K562 (cell line): ENCODE measurements at regions not wholly inside any gene's neighbourhood (a gene's known extent, or its start where the extent isn't known, plus 50 kb on each side); places are given as distances from the start of the nearest gene placed in this dataset.

Experiments used
- BCLAF1 ChIP-seq, 2 experiments: fragments of 450-650 bp in 1 of 2; IDR thresholded peaks; 2 replicates each; pipeline ENCODE4 v1.6.1; 2011 to 2017; ENCODE audit warnings: low read depth in 2 of 2, antibody characterized with exemption in 1 of 2, borderline replicate concordance in 1 of 2, low read length in 1 of 2, mild to moderate bottlenecking in 1 of 2, mixed read lengths in 1 of 2; ENCODE audit not compliant: control insufficient read depth in 1 of 2
- ELF2 ChIP-seq: fragments of 250-450 bp; sonication (Bioruptor Pico); IDR thresholded peaks from 2 replicates; pipeline ENCODE4 v1.5.0; 2021; ENCODE audit warnings: mild to moderate bottlenecking
- FOXK2 ChIP-seq, 2 experiments: fragments of 450-650 bp; IDR thresholded peaks in 1 of 2; conservative IDR thresholded peaks in 1 of 2; 2 replicates each; pipeline ENCODE4 v1.6.1; 2016; ENCODE audit warnings: low read depth in 2 of 2, mild to moderate bottlenecking in 1 of 2
- GABPB2 ChIP-seq: fragments of 250-450 bp; sonication (Bioruptor Pico); conservative IDR thresholded peaks from 2 replicates; pipeline ENCODE4 v1.5.1; 2021; ENCODE audit warnings: mild to moderate bottlenecking
- KAT7 ChIP-seq: sonication (generic); formaldehyde crosslinking; IDR thresholded peaks from 2 replicates; pipeline ENCODE4 v1.8.0; 2022; ENCODE audit warnings: missing genetic modification reagents, mild to moderate bottlenecking, borderline replicate concordance
- PURB ChIP-seq: sonication (generic); formaldehyde crosslinking; IDR thresholded peaks from 2 replicates; pipeline ENCODE4 v1.9.0; 2021; ENCODE audit warnings: low read depth, mild to moderate bottlenecking, missing genetic modification reagents
- RBM22 ChIP-seq: fragments of 200-400 bp; formaldehyde crosslinking; IDR thresholded peaks from 2 replicates; pipeline ENCODE4 v1.6.1; 2018; ENCODE audit warnings: low read length, low read depth; ENCODE audit not compliant: poor library complexity, severe bottlenecking
- SMAD1 ChIP-seq: fragments of 150-350 bp; IDR thresholded peaks from 2 replicates; pipeline ENCODE4 v1.6.1; 2014; ENCODE audit warnings: low read length, low read depth; ENCODE audit not compliant: partially characterized antibody
- SREBF1 ChIP-seq: fragments of 150-350 bp; IDR thresholded peaks from 2 replicates; pipeline ENCODE4 v1.6.1; 2014; ENCODE audit warnings: antibody characterized with exemption, low read depth, low read length, borderline replicate concordance
- TEAD1 ChIP-seq, 2 experiments: fragments of 450-650 bp in 1 of 2; sonication (generic) in 1 of 2; formaldehyde crosslinking; IDR thresholded peaks; 2 replicates each; pipeline versions ENCODE4 v1.4.0 to v1.8.0; 2020 to 2022; ENCODE audit warnings: mild to moderate bottlenecking in 2 of 2, missing genetic modification reagents in 1 of 2
- TOE1 ChIP-seq, 2 experiments: fragments of 450-650 bp in 1 of 2; sonication (generic) in 1 of 2; formaldehyde crosslinking in 1 of 2; IDR thresholded peaks; 2 replicates each; pipeline versions ENCODE4 v1.7.1 to v1.8.0; 2016 to 2022; ENCODE audit warnings: borderline replicate concordance in 2 of 2, mild to moderate bottlenecking in 2 of 2, antibody characterized with exemption in 1 of 2, inconsistent platforms in 1 of 2, low read depth in 1 of 2, missing genetic modification reagents in 1 of 2, moderate library complexity in 1 of 2
- XRCC3 ChIP-seq: fragments of 450-650 bp; IDR thresholded peaks from 2 replicates; pipeline ENCODE4 v1.6.1; 2017; ENCODE audit warnings: mild to moderate bottlenecking, moderate library complexity
- ZNF121 ChIP-seq: sonication (generic); formaldehyde crosslinking; conservative IDR thresholded peaks from 2 replicates; pipeline ENCODE4 v1.8.0; 2022; ENCODE audit warnings: missing genetic modification reagents
- ZNF518B ChIP-seq: fragments of 250-450 bp; sonication (Bioruptor Pico); IDR thresholded peaks from 2 replicates; pipeline ENCODE4 v1.5.0; 2021; ENCODE audit warnings: mild to moderate bottlenecking, moderate library complexity
- ZNF717 ChIP-seq: fragments of 250-450 bp; sonication (Bioruptor Pico); IDR thresholded peaks from 2 replicates; pipeline ENCODE4 v1.5.0; 2021

- TF ChIP-seq TEAD1 (CRISPR knock-in tag; IDR thresholded peaks at IDR 0.05), result no peak
- peak; percentile 98 for TF ChIP-seq TOE1 (IDR thresholded peaks at IDR 0.05; ENCODE audit: borderline replicate concordance)
- no peak for TF ChIP-seq TOE1 (CRISPR knock-in tag; IDR thresholded peaks at IDR 0.05; ENCODE audit: borderline replicate concordance, low read depth)
- no peak for TF ChIP-seq PURB (CRISPR knock-in tag)
- TF ChIP-seq RBM22, result no peak
- no peak for TF ChIP-seq KAT7
- no peak for TF ChIP-seq SMAD1
- TF ChIP-seq ZNF121, result no peak
- TF ChIP-seq ZNF518B, result no peak
- TF ChIP-seq ELF2 (CRISPR knock-in tag), result no peak
- TF ChIP-seq SREBF1, result no peak
- TF ChIP-seq XRCC3, result no peak
- no peak for TF ChIP-seq GABPB2 (CRISPR knock-in tag)
- TF ChIP-seq BCLAF1 (IDR thresholded peaks at IDR 0.05; ENCODE audit: borderline replicate concordance in 1 of 2, control insufficient read depth in 1 of 2, low read depth in 2 of 2, low read length in 1 of 2), result no peak
- TF ChIP-seq FOXK2 (conservative IDR thresholded peaks at IDR 0.05 in 1 of 2, IDR thresholded peaks at IDR 0.05 in 1 of 2; ENCODE audit: low read depth in 2 of 2), result no peak
- TF ChIP-seq ZNF717 (CRISPR knock-in tag), result no peak
Measured at GRCh38 chr10:78134773-78135306, 101.2 kb downstream of the RPS24 start (continued).
